Left lung (tissue), 4 donors: ENCODE measurements at regions not wholly inside any gene's neighbourhood (a gene's known extent, or its start where the extent isn't known, plus 50 kb on each side); places are given as distances from the start of the nearest gene placed in this dataset.

Source experiments
- ATAC-seq: fragments of 200-7000 bp; cut with Tn5 transposase; one replicate; pipeline ENCODE4 v1.9.1; 2020; ENCODE audit warnings: moderate library complexity
- DNase-seq, 4 donors: peaks; one replicate each; pipeline ENCODE4 v3.0.0-alpha.2; 2013 to 2020
- H3K27ac ChIP-seq, 2 donors: fragments of 200-600 bp; sonication (generic) in 1 of 2; one replicate each; pipeline versions ENCODE4 v1.5.0 to v1.8.0; 2020 to 2021
- H3K27me3 ChIP-seq, 2 donors: fragments of 200-600 bp; sonication (generic) in 1 of 2; one replicate each; pipeline versions ENCODE4 v1.5.0 to v1.8.0; 2020 to 2021
- H3K36me3 ChIP-seq, 2 donors: fragments of 200-600 bp; sonication (generic) in 1 of 2; one replicate each; pipeline versions ENCODE4 v1.5.0 to v1.8.0; 2020 to 2021
- H3K4me1 ChIP-seq, 2 donors: fragments of 200-600 bp; one replicate each; pipeline ENCODE4 v1.8.0; 2021
- H3K4me3 ChIP-seq, 2 donors: fragments of 200-600 bp; sonication (generic) in 1 of 2; one replicate each; pipeline versions ENCODE4 v1.5.0 to v1.8.0; 2020 to 2021; ENCODE audit warnings: mild to moderate bottlenecking in 1 of 2
- H3K9me3 ChIP-seq, 2 donors: fragments of 200-600 bp; sonication (generic) in 1 of 2; one replicate each; pipeline versions ENCODE4 v1.5.0 to v1.8.0; 2020 to 2021
- intact Hi-C, 2 donors: fragments of 100-400 bp; cut with DNase I; formaldehyde crosslinking; loops; one replicate each; pipeline versions ENCODE4 v1.11.2 to v1.14.2; 2022
- TF ChIP-seq, protein P1 (sequence below), 2 donors: fragments of 200-600 bp; sonication (generic) in 1 of 2; IDR thresholded peaks; one replicate each; pipeline versions ENCODE4 v1.5.0 to v1.8.0; 2021; ENCODE audit warnings: antibody characterized with exemption in 2 of 2
- donor health status: DM: no; HTN: yes; CAD: no.
- donor health status: DM: no; HTN: no; CAD: no.

DNA sequence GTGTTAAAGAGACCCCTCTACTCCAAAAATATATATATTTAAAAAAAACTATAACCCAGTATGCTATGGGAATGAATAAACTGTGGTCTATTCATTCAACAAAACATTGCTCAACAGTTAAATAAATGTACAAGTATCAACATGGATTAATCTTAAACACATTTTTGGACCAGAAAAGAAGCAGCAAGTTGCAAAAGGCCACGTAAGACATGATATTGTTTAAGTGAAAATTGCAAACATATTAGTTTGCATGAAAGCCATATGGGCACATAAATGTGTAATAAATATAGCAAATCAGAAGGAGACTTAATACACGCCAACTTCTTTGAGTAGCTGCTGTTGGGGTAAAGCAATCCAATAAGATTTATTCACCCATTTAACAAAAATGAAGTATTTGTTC is 321.5 kb downstream of the FBXO15 start:
- no peaks in the 10 kb centered on the region for H3K27me3 ChIP-seq
- DNase-seq (no peak), ATAC-seq (no peak)
- H3K4me3 ChIP-seq: no peak overlapping the region
- intact Hi-C loops: no loop called here
- no peaks in the 10 kb centered on the region for H3K9me3 ChIP-seq
- no peaks in the 10 kb centered on the region for H3K4me1 ChIP-seq
- H3K36me3 ChIP-seq: no peaks in the 10 kb centered on the region
- no peak overlapping the region for H3K27ac ChIP-seq
- TF ChIP-seq, protein P1, sequence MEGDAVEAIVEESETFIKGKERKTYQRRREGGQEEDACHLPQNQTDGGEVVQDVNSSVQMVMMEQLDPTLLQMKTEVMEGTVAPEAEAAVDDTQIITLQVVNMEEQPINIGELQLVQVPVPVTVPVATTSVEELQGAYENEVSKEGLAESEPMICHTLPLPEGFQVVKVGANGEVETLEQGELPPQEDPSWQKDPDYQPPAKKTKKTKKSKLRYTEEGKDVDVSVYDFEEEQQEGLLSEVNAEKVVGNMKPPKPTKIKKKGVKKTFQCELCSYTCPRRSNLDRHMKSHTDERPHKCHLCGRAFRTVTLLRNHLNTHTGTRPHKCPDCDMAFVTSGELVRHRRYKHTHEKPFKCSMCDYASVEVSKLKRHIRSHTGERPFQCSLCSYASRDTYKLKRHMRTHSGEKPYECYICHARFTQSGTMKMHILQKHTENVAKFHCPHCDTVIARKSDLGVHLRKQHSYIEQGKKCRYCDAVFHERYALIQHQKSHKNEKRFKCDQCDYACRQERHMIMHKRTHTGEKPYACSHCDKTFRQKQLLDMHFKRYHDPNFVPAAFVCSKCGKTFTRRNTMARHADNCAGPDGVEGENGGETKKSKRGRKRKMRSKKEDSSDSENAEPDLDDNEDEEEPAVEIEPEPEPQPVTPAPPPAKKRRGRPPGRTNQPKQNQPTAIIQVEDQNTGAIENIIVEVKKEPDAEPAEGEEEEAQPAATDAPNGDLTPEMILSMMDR (IDR thresholded peaks at IDR 0.05): no peak

DNA sequence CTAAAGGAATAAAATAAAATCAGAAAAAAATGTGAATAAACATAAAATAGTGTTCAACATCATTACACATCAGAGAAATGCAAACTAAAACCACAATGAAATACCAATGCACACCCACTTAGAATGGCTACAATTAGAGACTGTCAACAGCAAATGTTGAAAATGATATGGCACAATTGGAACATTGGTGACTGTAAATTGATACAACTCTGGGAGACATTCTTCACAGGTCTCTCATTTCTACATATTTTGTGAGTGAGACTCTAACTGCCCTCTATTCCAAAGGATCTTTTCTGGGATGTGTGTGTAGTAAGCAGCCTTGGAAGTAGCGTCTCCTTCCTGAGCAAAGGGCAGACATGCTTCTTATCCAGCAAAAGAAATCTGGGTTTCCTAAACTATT is 323.0 kb downstream of the FBXO15 start:
- TF ChIP-seq, protein P1 (IDR thresholded peaks at IDR 0.05): no peak

DNA sequence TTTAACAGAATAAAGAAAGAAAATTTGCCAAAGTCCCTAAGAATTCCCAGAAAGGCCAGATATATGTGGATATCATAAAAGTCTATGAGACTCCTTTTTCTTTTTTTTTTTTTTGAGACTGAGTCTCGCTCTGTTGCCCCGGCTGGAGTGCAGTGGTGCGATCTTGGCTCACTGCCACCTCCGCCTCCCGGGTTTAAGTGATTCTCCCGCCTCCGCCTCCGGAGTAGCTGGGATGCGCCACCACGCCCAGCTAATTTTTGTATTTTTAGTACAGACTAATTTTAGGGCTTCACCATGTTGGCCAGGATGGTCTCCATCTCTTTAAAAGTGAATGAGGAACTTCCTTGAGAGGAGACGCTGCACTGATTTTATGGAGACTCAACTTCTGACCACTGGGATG is 335.2 kb downstream of the FBXO15 start:
- intact Hi-C loops: no loop called here
- no peaks in the 10 kb centered on the region for H3K36me3 ChIP-seq
- no peaks in the 10 kb centered on the region for H3K27me3 ChIP-seq
- H3K27ac ChIP-seq: no peak overlapping the region
- H3K4me1 ChIP-seq: no peaks in the 10 kb centered on the region
- H3K4me3 ChIP-seq: no peak overlapping the region
- no peak for ATAC-seq
- H3K9me3 ChIP-seq: peaks cover 0 to 4% of the 10 kb centered on the region in 2 donors
- no peak for DNase-seq
- TF ChIP-seq, protein P1 (IDR thresholded peaks at IDR 0.05): no peak

More for the DNA sequence above, 323.0 kb downstream of the FBXO15 start:
- no peaks in the 10 kb centered on the region for H3K4me1 ChIP-seq
- no peaks in the 10 kb centered on the region for H3K36me3 ChIP-seq
- no peaks in the 10 kb centered on the region for H3K9me3 ChIP-seq
- no peak for DNase-seq
- H3K4me3 ChIP-seq: no peak overlapping the region
- no peaks in the 10 kb centered on the region for H3K27me3 ChIP-seq
- ATAC-seq: no peak
- H3K27ac ChIP-seq: no peak overlapping the region
- intact Hi-C loops: no loop called here

DNA sequence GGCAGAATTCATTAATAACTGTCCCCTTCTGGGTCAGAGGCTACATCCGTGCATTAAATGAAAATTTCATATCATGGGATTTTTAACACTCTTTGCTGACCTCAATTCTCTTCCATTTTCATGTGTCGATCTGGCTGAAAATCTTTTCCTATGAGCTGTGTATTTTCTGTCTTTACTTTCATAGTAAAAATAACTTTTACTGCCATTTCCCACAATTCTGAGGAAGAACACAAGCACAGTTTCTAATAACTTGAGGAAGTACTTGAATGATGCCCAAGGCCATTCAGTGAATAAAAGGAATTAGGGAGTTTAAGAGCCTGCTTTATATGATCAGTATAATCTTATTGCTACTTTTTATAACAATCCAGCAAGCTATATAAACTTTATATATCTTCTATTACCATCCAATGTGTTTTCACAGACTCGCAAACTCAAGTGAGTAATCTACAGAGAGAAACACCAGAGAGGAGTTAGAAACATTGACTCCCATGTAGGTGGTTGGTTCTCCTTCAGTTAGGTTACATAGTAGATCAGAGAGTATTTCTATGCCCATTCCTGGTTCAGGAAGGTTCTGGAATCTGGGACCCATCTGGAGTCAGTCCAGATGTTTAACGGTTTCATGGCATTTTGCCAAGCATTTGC is 340.0 kb downstream of the FBXO15 start:
- intact Hi-C loops: no loop called here
- TF ChIP-seq, protein P1 (IDR thresholded peaks at IDR 0.05): no peak
- H3K4me1 ChIP-seq: no peaks in the 10 kb centered on the region

DNA sequence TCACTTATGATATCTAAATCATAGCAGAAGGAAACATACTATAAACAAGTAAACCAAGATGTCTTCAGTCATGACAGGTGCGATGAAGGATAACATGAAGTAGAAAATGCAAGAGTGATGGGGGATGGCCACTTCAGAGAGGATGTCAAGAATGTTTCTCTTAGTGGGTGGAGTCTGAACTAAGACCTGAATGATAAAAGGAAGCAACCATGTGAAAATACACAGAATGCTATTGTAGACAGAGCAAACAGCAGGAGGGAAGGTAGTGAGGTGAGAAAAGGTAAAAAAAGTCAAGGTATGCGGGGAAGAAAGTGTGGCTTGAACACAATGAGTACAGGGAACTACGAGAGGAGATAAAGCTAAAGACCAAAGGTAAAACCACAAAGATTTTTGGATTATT is 341.6 kb downstream of the FBXO15 start:
- Histone ChIP-seq H3K9me3 (no peaks in the 10 kb centered on the region), H3K36me3 (no peaks in the 10 kb centered on the region), H3K4me1 (no peaks in the 10 kb centered on the region), H3K27ac (no peak overlapping the region), H3K4me3 (no peak overlapping the region), H3K27me3 (no peaks in the 10 kb centered on the region)
- DNase-seq (no peak), ATAC-seq (no peak)
- intact Hi-C loops: no loop called here
- TF ChIP-seq, protein P1 (IDR thresholded peaks at IDR 0.05): no peak

More for the DNA sequence above, 340.0 kb downstream of the FBXO15 start:
- no peak for ATAC-seq
- Histone ChIP-seq H3K27me3 (no peaks in the 10 kb centered on the region), H3K27ac (no peak overlapping the region), H3K36me3 (no peaks in the 10 kb centered on the region), H3K9me3 (no peaks in the 10 kb centered on the region), H3K4me3 (no peak overlapping the region)
- no peak for DNase-seq
